ENCODE measurements at regions not wholly inside any gene's neighbourhood (a gene's known extent, or its start where the extent isn't known, plus 50 kb on each side); places are given as distances from the start of the nearest gene placed in this dataset.

DNA sequence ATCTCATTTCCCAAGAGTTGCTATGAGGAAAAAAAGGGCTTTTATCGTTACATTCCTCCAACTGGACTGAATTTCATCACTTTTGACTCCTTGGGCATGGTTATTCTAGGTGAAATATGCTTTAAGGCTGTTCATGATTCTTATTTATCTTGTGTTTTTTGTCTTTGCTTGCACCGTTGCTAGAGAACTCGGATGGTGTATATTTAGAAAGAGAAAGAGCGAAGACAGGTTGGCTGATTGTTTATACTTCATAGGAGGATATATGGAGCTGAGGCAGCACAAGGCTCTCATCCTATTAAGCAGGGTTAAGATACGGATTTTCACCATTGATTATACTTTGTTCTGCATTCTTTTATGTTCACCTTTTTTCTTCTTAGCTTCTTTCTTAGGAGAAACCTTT, 94.9 kb upstream of the GEMIN8 start:
- ATAC-seq: no peak
- 53 to 65% (median 58%) methylated on average over 5 of the region's 5 CpGs for WGBS, 4 donors

DNA sequence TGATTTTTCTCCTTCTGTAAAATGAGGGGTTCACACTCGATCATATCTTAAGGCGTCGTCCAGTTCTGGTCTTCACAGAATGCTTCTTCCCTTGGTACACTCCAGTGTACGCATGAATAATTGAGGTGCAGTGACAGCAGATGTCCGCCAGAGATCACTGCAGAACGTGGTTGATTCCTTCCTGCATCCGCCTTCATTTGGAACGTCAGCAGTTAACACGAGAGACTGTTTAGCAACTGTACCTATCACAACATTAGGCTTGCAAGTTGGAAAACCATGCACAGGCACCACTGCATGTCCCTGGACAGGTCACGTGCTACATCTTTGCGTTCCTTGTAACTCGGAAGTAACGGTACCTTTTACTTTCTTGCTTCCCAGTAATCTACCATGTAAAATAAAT, 66.0 kb upstream of the GEMIN8 start:
- peak in 2 of 4 donors; percentile 26 to 28 for ATAC-seq
- no peak for DNase-seq

More for the DNA sequence above, 94.9 kb upstream of the GEMIN8 start:
- no peaks in the 10 kb centered on the region for H3K9me3 ChIP-seq
- peaks cover 0 to 6% (median 0%) of the 10 kb centered on the region in 9 donors for H3K27me3 ChIP-seq
- no peak overlapping the region for H3K4me3 ChIP-seq
- intact Hi-C loops (cut with DNase I): no loop called here
- DNase-seq: no peak
- TF ChIP-seq, protein P1, sequence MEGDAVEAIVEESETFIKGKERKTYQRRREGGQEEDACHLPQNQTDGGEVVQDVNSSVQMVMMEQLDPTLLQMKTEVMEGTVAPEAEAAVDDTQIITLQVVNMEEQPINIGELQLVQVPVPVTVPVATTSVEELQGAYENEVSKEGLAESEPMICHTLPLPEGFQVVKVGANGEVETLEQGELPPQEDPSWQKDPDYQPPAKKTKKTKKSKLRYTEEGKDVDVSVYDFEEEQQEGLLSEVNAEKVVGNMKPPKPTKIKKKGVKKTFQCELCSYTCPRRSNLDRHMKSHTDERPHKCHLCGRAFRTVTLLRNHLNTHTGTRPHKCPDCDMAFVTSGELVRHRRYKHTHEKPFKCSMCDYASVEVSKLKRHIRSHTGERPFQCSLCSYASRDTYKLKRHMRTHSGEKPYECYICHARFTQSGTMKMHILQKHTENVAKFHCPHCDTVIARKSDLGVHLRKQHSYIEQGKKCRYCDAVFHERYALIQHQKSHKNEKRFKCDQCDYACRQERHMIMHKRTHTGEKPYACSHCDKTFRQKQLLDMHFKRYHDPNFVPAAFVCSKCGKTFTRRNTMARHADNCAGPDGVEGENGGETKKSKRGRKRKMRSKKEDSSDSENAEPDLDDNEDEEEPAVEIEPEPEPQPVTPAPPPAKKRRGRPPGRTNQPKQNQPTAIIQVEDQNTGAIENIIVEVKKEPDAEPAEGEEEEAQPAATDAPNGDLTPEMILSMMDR (IDR thresholded peaks at IDR 0.05): no peak
- TF ChIP-seq POLR2A (IDR thresholded peaks at IDR 0.05): no peak
- no peaks in the 10 kb centered on the region for H3K36me3 ChIP-seq
- peak overlapping the region in 1 of 12 donors; percentile 25 for H3K27ac ChIP-seq
- H3K4me1 ChIP-seq: no peaks in the 10 kb centered on the region

DNA sequence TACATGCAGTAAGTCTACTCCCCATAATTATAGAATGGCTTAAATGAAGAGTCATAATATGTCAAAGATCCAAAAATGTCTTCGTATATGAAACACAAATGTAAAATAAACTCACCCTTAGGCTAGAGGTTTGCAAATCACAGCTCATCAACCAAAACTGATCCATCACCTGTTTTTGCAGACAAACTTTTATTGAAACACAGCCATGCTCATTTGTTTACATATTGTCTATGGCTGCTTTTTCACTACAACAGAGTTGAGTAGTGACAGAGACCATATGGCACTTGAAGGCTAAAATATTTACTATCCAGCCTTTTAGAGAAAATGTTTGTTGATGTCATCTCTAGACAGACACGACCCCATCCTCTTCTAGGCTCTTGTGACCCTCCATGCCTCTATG, 64.5 kb upstream of the GEMIN8 start:
- Histone ChIP-seq H3K4me1 (no peaks in the 10 kb centered on the region), H3K9me3 (peaks cover 0 to 20% (median 0%) of the 10 kb centered on the region in 12 donors), H3K27ac (no peak overlapping the region), H3K4me3 (no peak overlapping the region), H3K27me3 (peaks cover 0 to 36% (median 0%) of the 10 kb centered on the region in 9 donors), H3K36me3 (no peaks in the 10 kb centered on the region)
- no peak for DNase-seq
- TF ChIP-seq, protein P1 (IDR thresholded peaks at IDR 0.05): no peak
- TF ChIP-seq POLR2A (IDR thresholded peaks at IDR 0.05): no peak
- intact Hi-C loops (cut with DNase I): loop anchor here in 3 of 10 donors (10.0 kb wide), 2 partner anchors 1051 to 1151 kb away; no protein-coding TSS in a partner anchor
- 35 to 66% (median 40%) methylated on average over 2 of the region's 2 CpGs for WGBS, 4 donors
- ATAC-seq: no peak

More for the DNA sequence above, 66.0 kb upstream of the GEMIN8 start:
- H3K27ac ChIP-seq: no peak overlapping the region
- H3K27me3 ChIP-seq: peaks cover 0 to 25% (median 0%) of the 10 kb centered on the region in 9 donors
- no peak overlapping the region for H3K4me3 ChIP-seq
- WGBS, 4 donors: 12 to 20% (median 16%) methylated on average over 13 of the region's 13 CpGs
- H3K4me1 ChIP-seq: no peaks in the 10 kb centered on the region
- H3K36me3 ChIP-seq: no peaks in the 10 kb centered on the region
- TF ChIP-seq, protein P1 (IDR thresholded peaks at IDR 0.05): peak; percentile 35 to 68 (median 48)
- no peak for TF ChIP-seq POLR2A (IDR thresholded peaks at IDR 0.05)
- intact Hi-C loops (cut with DNase I): loop anchor here in 8 of 10 donors (5.0 to 10.0 kb wide), 5 partner anchors 432 to 1149 kb away; partner anchors contain the start of gene GLRA2 (in 3 of the 8)
- H3K9me3 ChIP-seq: peaks cover 0 to 20% (median 0%) of the 10 kb centered on the region in 12 donors

DNA sequence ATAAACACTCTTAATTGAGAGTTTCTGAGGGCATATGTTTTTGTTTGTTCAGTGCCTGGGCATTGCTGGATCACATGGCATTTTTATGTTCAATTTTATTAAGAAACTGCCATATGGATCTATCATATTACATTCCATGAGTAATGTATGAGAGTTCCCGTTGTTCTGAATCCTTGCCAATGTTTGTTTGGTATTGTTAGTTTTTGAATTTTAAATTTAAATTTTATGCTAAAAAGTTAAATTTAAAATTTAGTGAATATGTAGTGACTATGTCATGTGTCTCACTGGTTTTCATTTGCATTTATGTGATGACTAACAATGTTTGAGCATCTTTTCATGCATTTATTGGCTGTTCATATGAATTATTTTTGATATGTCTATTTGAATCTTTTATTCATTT, 54.8 kb upstream of the GEMIN8 start:
- H3K36me3 ChIP-seq: no peaks in the 10 kb centered on the region
- no peak for TF ChIP-seq POLR2A (IDR thresholded peaks at IDR 0.05)
- TF ChIP-seq, protein P1 (IDR thresholded peaks at IDR 0.05): no peak
- peaks cover 0 to 24% (median 0%) of the 10 kb centered on the region in 9 donors for H3K27me3 ChIP-seq
- intact Hi-C loops (cut with DNase I): no loop called here
- no peak overlapping the region for H3K4me3 ChIP-seq
- no peaks in the 10 kb centered on the region for H3K9me3 ChIP-seq
- DNase-seq (no peak), ATAC-seq (no peak)
- 81 to 93% (median 86%) methylated on average over 1 of the region's 1 CpG for WGBS, 4 donors
- H3K4me1 ChIP-seq: no peaks in the 10 kb centered on the region
- H3K27ac ChIP-seq: no peak overlapping the region

All from heart left ventricle (tissue), 16 donors.